Esophagus squamous epithelium (tissue), 4 donors: ENCODE measurements at regions not wholly inside any gene's neighbourhood (a gene's known extent, or its start where the extent isn't known, plus 50 kb on each side); places are given as distances from the start of the nearest gene placed in this dataset.

ENCODE experiments used
- CTCF ChIP-seq, 6 experiments: fragments of 450-650 bp in 4 of 6; fragments of 200-600 bp in 2 of 6; sonication (generic) in 2 of 6; IDR thresholded peaks; one replicate each; pipeline ENCODE4 v1.5.1; 2016 to 2019; ENCODE audit warnings: antibody characterized with exemption in 6 of 6, mild to moderate bottlenecking in 4 of 6, moderate library complexity in 4 of 6
- POLR2A ChIP-seq, 4 donors: fragments of 450-650 bp; IDR thresholded peaks; one replicate each; pipeline ENCODE4 v1.6.1; 2017; ENCODE audit warnings: antibody characterized with exemption in 4 of 4, mild to moderate bottlenecking in 4 of 4, moderate library complexity in 3 of 4

GRCh38 chr18:60981682-60982328, 351.4 kb upstream of the CDH20 start:
- TF ChIP-seq CTCF (IDR thresholded peaks at IDR 0.05) (no peak), POLR2A (IDR thresholded peaks at IDR 0.05) (no peak)
